ENCODE measurements at regions not wholly inside any gene's neighbourhood (a gene's known extent, or its start where the extent isn't known, plus 50 kb on each side); places are given as distances from the start of the nearest gene placed in this dataset.

- Histone ChIP-seq H3K9me3 (ENCODE audit: control insufficient read depth, insufficient read depth, low read depth, low read length) (no peaks in the 10 kb centered on the region), H3K4me1 (ENCODE audit: control insufficient read depth, insufficient read depth, low read length) (no peaks in the 10 kb centered on the region), H3K36me3 (ENCODE audit: control insufficient read depth, insufficient read depth, low read length) (no peaks in the 10 kb centered on the region), H3K27me3 (ENCODE audit: control insufficient read depth, insufficient read depth, low read length) (no peaks in the 10 kb centered on the region), H3K9ac (ENCODE audit: low read length) (no peak overlapping the region), H3K4me3 (ENCODE audit: low read depth, low read length) (no peak overlapping the region), H3K27ac (ENCODE audit: low read depth, low read length) (no peak overlapping the region)
Measured at GRCh38 chr6:167760979-167761793, 65.5 kb upstream of the AFDN start.

GRCh38 chr6:167761794-167762258 is 64.9 kb upstream of the AFDN start:
- Histone ChIP-seq H3K4me1 (ENCODE audit: control insufficient read depth, insufficient read depth, low read length) (no peaks in the 10 kb centered on the region), H3K9ac (ENCODE audit: low read length) (no peak overlapping the region), H3K4me3 (ENCODE audit: low read depth, low read length) (no peak overlapping the region), H3K27me3 (ENCODE audit: control insufficient read depth, insufficient read depth, low read length) (no peaks in the 10 kb centered on the region), H3K36me3 (ENCODE audit: control insufficient read depth, insufficient read depth, low read length) (no peaks in the 10 kb centered on the region), H3K9me3 (ENCODE audit: control insufficient read depth, insufficient read depth, low read depth, low read length) (no peaks in the 10 kb centered on the region), H3K27ac (ENCODE audit: low read depth, low read length) (no peak overlapping the region)

- H3K27me3 ChIP-seq (ENCODE audit: control insufficient read depth, insufficient read depth, low read length) = no peaks in the 10 kb centered on the region
- H3K4me3 ChIP-seq (ENCODE audit: low read depth, low read length) = no peak overlapping the region
- H3K27ac ChIP-seq (ENCODE audit: low read depth, low read length) = no peak overlapping the region
- H3K9ac ChIP-seq (ENCODE audit: low read length) = no peak overlapping the region
- H3K36me3 ChIP-seq (ENCODE audit: control insufficient read depth, insufficient read depth, low read length) = no peaks in the 10 kb centered on the region
- no peaks in the 10 kb centered on the region for H3K9me3 ChIP-seq (ENCODE audit: control insufficient read depth, insufficient read depth, low read depth, low read length)
- no peaks in the 10 kb centered on the region for H3K4me1 ChIP-seq (ENCODE audit: control insufficient read depth, insufficient read depth, low read length)
Measured at GRCh38 chr6:167762259-167762962, 64.3 kb upstream of the AFDN start.

- H3K27me3 ChIP-seq (ENCODE audit: control insufficient read depth, insufficient read depth, low read length) = no peaks in the 10 kb centered on the region
- H3K9me3 ChIP-seq (ENCODE audit: control insufficient read depth, insufficient read depth, low read depth, low read length) = no peaks in the 10 kb centered on the region
- no peak overlapping the region for H3K27ac ChIP-seq (ENCODE audit: low read depth, low read length)
- H3K4me3 ChIP-seq (ENCODE audit: low read depth, low read length) = no peak overlapping the region
- no peak overlapping the region for H3K9ac ChIP-seq (ENCODE audit: low read length)
- no peaks in the 10 kb centered on the region for H3K36me3 ChIP-seq (ENCODE audit: control insufficient read depth, insufficient read depth, low read length)
- H3K4me1 ChIP-seq (ENCODE audit: control insufficient read depth, insufficient read depth, low read length) = no peaks in the 10 kb centered on the region
Measured at GRCh38 chr6:167763056-167763944, 63.4 kb upstream of the AFDN start.

- no peaks in the 10 kb centered on the region for H3K27me3 ChIP-seq (ENCODE audit: control insufficient read depth, insufficient read depth, low read length)
- no peaks in the 10 kb centered on the region for H3K9me3 ChIP-seq (ENCODE audit: control insufficient read depth, insufficient read depth, low read depth, low read length)
- H3K27ac ChIP-seq (ENCODE audit: low read depth, low read length) = no peak overlapping the region
- no peaks in the 10 kb centered on the region for H3K4me1 ChIP-seq (ENCODE audit: control insufficient read depth, insufficient read depth, low read length)
- H3K36me3 ChIP-seq (ENCODE audit: control insufficient read depth, insufficient read depth, low read length) = no peaks in the 10 kb centered on the region
- H3K4me3 ChIP-seq (ENCODE audit: low read depth, low read length) = no peak overlapping the region
- H3K9ac ChIP-seq (ENCODE audit: low read length) = no peak overlapping the region
Measured at GRCh38 chr6:167764215-167764614, 62.5 kb upstream of the AFDN start.

GRCh38 chr6:167764713-167765479 is 61.8 kb upstream of the AFDN start:
- no peaks in the 10 kb centered on the region for H3K27me3 ChIP-seq (ENCODE audit: control insufficient read depth, insufficient read depth, low read length)

GRCh38 chr6:167766986-167767714 is 59.6 kb upstream of the AFDN start:
- H3K9ac ChIP-seq (ENCODE audit: low read length) = no peak overlapping the region

More at GRCh38 chr6:167764713-167765479, 61.8 kb upstream of the AFDN start:
- H3K36me3 ChIP-seq (ENCODE audit: control insufficient read depth, insufficient read depth, low read length) = no peaks in the 10 kb centered on the region
- H3K9me3 ChIP-seq (ENCODE audit: control insufficient read depth, insufficient read depth, low read depth, low read length) = no peaks in the 10 kb centered on the region
- no peak overlapping the region for H3K4me3 ChIP-seq (ENCODE audit: low read depth, low read length)
- H3K4me1 ChIP-seq (ENCODE audit: control insufficient read depth, insufficient read depth, low read length) = no peaks in the 10 kb centered on the region
- H3K9ac ChIP-seq (ENCODE audit: low read length) = no peak overlapping the region
- no peak overlapping the region for H3K27ac ChIP-seq (ENCODE audit: low read depth, low read length)

GRCh38 chr6:167767715-167768107 is 59.0 kb upstream of the AFDN start:
- no peak overlapping the region for H3K9ac ChIP-seq (ENCODE audit: low read length)
- H3K9me3 ChIP-seq (ENCODE audit: control insufficient read depth, insufficient read depth, low read depth, low read length) = no peaks in the 10 kb centered on the region
- H3K36me3 ChIP-seq (ENCODE audit: control insufficient read depth, insufficient read depth, low read length) = no peaks in the 10 kb centered on the region

More at GRCh38 chr6:167766986-167767714, 59.6 kb upstream of the AFDN start:
- Histone ChIP-seq H3K4me3 (ENCODE audit: low read depth, low read length) (no peak overlapping the region), H3K27ac (ENCODE audit: low read depth, low read length) (no peak overlapping the region), H3K27me3 (ENCODE audit: control insufficient read depth, insufficient read depth, low read length) (no peaks in the 10 kb centered on the region), H3K9me3 (ENCODE audit: control insufficient read depth, insufficient read depth, low read depth, low read length) (no peaks in the 10 kb centered on the region), H3K36me3 (ENCODE audit: control insufficient read depth, insufficient read depth, low read length) (no peaks in the 10 kb centered on the region), H3K4me1 (ENCODE audit: control insufficient read depth, insufficient read depth, low read length) (no peaks in the 10 kb centered on the region)

GRCh38 chr6:167768471-167769215 is 58.1 kb upstream of the AFDN start:
- no peak overlapping the region for H3K9ac ChIP-seq (ENCODE audit: low read length)
- H3K4me3 ChIP-seq (ENCODE audit: low read depth, low read length) = no peak overlapping the region
- no peak overlapping the region for H3K27ac ChIP-seq (ENCODE audit: low read depth, low read length)
- H3K36me3 ChIP-seq (ENCODE audit: control insufficient read depth, insufficient read depth, low read length) = no peaks in the 10 kb centered on the region
- H3K27me3 ChIP-seq (ENCODE audit: control insufficient read depth, insufficient read depth, low read length) = no peaks in the 10 kb centered on the region
- no peaks in the 10 kb centered on the region for H3K4me1 ChIP-seq (ENCODE audit: control insufficient read depth, insufficient read depth, low read length)
- no peaks in the 10 kb centered on the region for H3K9me3 ChIP-seq (ENCODE audit: control insufficient read depth, insufficient read depth, low read depth, low read length)

More at GRCh38 chr6:167767715-167768107, 59.0 kb upstream of the AFDN start:
- no peak overlapping the region for H3K4me3 ChIP-seq (ENCODE audit: low read depth, low read length)
- no peaks in the 10 kb centered on the region for H3K4me1 ChIP-seq (ENCODE audit: control insufficient read depth, insufficient read depth, low read length)
- no peak overlapping the region for H3K27ac ChIP-seq (ENCODE audit: low read depth, low read length)
- H3K27me3 ChIP-seq (ENCODE audit: control insufficient read depth, insufficient read depth, low read length) = no peaks in the 10 kb centered on the region

All from HUES6 (cell line).